ENCODE measurements at regions not wholly inside any gene's neighbourhood (a gene's known extent, or its start where the extent isn't known, plus 50 kb on each side); places are given as distances from the start of the nearest gene placed in this dataset.

- TF ChIP-seq CTCF (IDR thresholded peaks at IDR 0.05) (no peak), ZFX (IDR thresholded peaks at IDR 0.05; ENCODE audit: borderline replicate concordance) (no peak)
- H3K27ac ChIP-seq, result peak overlapping the region; percentile 85
Measured at GRCh38 chr3:72317491-72317890, 530.8 kb downstream of the SHQ1 start.

DNA sequence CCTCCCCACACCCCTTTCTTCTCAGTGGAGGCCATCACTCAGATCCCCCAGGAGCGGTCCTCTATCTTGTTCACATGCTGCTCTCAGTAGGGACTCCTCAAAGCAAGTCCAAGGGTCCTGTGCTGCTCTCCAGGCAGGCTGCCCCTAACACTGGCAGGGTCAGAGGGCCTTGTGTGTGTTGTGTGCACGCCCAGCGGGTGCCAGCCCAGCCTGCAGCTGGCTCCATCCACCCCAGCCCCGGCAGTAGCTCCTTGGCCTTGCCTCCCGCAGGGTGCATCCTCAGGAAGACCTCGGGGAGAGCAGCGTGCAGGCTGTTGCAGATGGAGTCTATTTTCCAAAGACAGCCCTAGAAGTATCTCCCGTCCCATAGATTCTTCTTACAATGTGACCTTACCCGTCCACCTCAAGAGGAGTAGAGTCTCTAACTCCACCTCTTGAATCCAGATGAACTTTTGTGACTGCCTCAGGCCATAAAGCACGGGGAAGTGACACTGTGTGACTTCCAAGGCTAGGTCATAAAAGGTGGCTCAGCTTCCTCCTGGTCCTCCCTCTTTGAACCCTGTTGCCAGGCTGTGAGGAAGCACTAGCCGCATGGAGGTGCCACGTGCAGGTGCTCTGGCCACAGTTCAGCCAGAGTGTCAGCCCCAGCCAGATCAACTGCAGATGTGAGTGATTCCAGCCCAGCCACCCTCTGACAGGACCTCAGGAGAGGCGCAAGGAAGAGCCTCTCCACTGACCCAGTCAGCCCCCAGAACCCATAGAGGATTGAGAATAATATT lies 531.6 kb downstream of the SHQ1 start:
- TF ChIP-seq ZFX (IDR thresholded peaks at IDR 0.05; ENCODE audit: borderline replicate concordance), result no peak
- no peak for TF ChIP-seq CTCF (IDR thresholded peaks at IDR 0.05)
- H3K27ac ChIP-seq, result peak overlapping the region; percentile 85

DNA sequence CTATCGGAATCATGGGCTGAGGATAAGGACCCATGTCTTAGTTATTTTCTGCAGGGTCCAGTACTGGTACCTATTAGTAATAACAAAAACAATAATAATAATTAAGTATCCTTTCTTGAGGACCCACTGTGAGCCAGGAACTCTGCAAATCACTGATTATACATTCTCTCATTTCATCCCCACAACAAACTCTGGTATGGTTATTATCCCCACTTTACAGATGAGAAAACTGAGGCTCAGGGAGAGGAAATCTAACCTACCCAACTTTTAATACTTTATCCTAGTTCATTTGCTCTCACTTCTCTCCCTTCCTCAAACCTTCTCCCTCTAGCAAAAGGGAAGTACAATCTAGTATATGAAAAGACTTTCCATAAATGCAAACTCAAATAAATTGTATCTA lies 528.4 kb upstream of the PROK2 start:
- H3K27ac ChIP-seq, result no peak overlapping the region

DNA sequence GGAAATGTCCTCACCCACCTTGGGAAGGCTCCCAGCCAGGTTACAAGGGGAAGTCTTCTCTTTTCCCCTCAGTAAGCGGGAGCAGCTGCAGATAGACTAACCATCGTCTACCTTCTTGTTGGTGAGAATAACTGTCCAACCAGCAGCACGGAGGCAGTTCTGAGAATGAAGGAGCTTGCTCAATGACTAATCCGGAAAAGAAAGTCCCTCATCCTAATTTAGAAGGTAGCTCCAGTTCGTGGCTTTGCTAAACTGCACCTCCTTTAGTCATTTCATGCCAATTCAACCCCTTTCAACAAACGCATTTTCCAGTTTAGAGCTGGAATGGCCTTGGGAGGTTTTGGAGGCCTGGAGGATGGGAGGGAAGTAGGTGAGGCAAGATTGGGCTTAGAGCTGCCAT lies 527.4 kb upstream of the PROK2 start:
- TF ChIP-seq CTCF (IDR thresholded peaks at IDR 0.05) (no peak), ZFX (IDR thresholded peaks at IDR 0.05; ENCODE audit: borderline replicate concordance) (no peak)
- no peak overlapping the region for H3K27ac ChIP-seq

More for the DNA sequence above, 528.4 kb upstream of the PROK2 start:
- no peak for TF ChIP-seq ZFX (IDR thresholded peaks at IDR 0.05; ENCODE audit: borderline replicate concordance)
- no peak for TF ChIP-seq CTCF (IDR thresholded peaks at IDR 0.05)

DNA sequence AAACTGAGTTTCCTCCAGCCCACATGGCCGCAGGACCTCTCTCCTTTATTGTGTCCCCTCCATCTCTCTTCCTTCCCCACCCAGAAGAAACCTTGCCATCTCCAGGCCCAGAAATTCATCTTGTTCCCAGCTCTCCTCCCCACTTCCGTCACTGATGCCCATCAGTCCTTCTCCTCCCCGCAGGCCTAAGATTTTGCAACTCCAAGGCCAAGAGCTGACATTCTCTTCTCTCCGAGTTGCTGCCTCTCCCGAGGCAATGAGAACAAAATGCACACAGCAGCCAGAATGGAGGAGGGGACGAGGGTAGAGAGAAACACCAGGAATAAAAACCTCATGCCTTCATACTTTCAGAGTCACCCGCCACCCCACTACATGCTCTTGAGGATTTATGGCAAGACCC lies 526.5 kb upstream of the PROK2 start:
- no peak overlapping the region for H3K27ac ChIP-seq
- no peak for TF ChIP-seq CTCF (IDR thresholded peaks at IDR 0.05)
- TF ChIP-seq ZFX (IDR thresholded peaks at IDR 0.05; ENCODE audit: borderline replicate concordance), result no peak

DNA sequence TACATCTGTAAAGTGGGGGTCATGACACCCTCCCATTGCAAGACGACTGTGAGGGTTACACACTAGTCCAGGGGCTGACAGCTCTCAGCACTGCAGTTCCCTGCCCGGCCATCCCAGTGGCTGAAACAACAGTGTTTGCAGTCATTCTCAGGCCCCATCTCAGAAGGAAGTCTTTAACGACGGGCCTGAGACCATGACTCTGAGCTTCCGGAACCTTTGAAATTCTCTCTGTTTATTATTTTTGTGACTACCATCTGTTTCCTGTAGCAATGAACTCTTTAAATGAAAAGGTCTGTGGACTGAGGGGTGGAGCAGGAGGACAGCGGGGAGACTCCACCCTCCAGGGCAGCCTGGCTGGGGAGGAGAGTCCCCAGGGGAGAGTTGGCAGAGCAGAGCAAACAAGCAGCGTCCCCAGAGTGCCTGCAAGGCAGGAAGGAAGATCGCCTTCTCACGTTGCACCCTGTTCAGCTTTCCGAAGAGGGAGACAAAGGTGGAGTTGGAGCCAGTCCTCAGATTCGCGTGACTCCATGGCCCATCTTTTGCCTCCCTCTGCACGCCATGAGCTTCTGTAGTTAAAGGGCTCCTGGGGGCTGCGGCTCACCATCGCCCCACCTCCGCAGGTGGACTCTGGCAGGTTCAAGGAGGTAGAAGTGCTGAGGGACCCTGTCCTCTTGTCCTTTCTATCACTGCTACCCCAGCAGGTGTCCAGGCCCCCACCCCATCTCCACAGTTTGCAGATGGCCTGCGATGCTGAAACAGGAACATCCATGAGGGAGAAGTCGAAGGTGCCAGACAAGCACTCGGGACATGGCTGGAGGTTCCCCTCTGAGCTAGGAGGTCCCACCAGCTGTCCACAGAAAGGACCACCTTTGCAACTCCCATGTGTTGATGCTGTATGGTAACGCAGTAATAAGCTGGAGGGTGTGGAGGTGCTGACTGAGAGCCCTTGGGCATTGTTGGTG lies 525.8 kb upstream of the PROK2 start:
- no peak overlapping the region for H3K27ac ChIP-seq
- TF ChIP-seq ZFX (IDR thresholded peaks at IDR 0.05; ENCODE audit: borderline replicate concordance) (no peak), CTCF (IDR thresholded peaks at IDR 0.05) (no peak)
